ENCODE measurements at regions not wholly inside any gene's neighbourhood (a gene's known extent, or its start where the extent isn't known, plus 50 kb on each side); places are given as distances from the start of the nearest gene placed in this dataset.

DNA sequence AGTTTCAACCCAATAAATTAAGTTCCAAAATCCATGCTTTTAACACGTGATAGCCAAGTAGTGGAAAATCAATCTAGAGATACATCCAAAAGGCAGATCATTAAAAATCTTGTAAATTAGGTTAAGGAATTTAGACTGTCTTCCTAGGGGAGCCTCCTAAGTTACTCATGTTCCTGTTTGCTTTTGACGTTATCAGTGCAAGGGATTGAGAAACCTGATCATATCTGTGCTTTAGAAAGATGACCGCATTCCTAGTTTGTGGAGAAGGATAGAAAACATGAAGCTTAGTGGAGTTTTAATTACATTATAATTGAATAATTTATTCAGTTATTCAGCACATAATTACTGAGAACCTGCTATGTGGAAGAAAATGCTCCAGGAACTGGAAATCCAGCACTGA is 251.0 kb upstream of the ARGLU1 start (continued):
- TF ChIP-seq, protein P1, sequence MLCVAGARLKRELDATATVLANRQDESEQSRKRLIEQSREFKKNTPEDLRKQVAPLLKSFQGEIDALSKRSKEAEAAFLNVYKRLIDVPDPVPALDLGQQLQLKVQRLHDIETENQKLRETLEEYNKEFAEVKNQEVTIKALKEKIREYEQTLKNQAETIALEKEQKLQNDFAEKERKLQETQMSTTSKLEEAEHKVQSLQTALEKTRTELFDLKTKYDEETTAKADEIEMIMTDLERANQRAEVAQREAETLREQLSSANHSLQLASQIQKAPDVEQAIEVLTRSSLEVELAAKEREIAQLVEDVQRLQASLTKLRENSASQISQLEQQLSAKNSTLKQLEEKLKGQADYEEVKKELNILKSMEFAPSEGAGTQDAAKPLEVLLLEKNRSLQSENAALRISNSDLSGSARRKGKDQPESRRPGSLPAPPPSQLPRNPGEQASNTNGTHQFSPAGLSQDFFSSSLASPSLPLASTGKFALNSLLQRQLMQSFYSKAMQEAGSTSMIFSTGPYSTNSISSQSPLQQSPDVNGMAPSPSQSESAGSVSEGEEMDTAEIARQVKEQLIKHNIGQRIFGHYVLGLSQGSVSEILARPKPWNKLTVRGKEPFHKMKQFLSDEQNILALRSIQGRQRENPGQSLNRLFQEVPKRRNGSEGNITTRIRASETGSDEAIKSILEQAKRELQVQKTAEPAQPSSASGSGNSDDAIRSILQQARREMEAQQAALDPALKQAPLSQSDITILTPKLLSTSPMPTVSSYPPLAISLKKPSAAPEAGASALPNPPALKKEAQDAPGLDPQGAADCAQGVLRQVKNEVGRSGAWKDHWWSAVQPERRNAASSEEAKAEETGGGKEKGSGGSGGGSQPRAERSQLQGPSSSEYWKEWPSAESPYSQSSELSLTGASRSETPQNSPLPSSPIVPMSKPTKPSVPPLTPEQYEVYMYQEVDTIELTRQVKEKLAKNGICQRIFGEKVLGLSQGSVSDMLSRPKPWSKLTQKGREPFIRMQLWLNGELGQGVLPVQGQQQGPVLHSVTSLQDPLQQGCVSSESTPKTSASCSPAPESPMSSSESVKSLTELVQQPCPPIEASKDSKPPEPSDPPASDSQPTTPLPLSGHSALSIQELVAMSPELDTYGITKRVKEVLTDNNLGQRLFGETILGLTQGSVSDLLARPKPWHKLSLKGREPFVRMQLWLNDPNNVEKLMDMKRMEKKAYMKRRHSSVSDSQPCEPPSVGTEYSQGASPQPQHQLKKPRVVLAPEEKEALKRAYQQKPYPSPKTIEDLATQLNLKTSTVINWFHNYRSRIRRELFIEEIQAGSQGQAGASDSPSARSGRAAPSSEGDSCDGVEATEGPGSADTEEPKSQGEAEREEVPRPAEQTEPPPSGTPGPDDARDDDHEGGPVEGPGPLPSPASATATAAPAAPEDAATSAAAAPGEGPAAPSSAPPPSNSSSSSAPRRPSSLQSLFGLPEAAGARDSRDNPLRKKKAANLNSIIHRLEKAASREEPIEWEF (CRISPR knock-in tag; IDR thresholded peaks at IDR 0.05): no peak
- no peak for TF ChIP-seq ZNF780A (CRISPR knock-in tag; IDR thresholded peaks at IDR 0.05)
- TF ChIP-seq GTF2E2 (tag; IDR thresholded peaks at IDR 0.05): no peak
- TF ChIP-seq ZNF551 (CRISPR knock-in tag; IDR thresholded peaks at IDR 0.05): no peak

DNA sequence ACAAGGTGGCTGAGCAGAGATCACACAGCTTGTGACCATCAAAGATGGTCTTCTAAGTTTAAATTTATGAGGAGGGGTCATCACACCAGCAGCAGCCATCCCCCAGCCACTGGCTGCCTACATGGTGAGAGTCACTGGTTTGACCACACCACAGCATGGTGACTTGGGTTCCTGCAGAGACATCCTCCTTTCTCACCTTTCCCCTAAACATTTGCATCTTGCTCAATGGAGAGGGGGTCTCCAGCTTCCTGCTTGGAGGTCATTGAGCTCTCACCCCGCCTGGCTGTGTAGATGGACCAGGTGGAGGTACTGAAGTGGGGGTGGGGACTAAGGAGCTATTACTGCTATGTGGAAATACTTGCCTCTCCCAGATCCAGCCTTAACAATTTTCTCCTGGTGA is 247.6 kb upstream of the ARGLU1 start:
- no peaks in the 10 kb centered on the region for H3K4me1 ChIP-seq (replicated peaks in 1 of 2; ENCODE audit: control insufficient read depth in 2 of 2, insufficient read depth in 2 of 2, low read length in 2 of 2)
- CTCF ChIA-PET (ENCODE audit: low intra/inter-chr PET ratio): no interaction called here
- no TSS peak for BruUV-seq (replicated peaks)
- no peaks in the 10 kb centered on the region for H3K9me3 ChIP-seq (replicated peaks; ENCODE audit: control insufficient read depth, insufficient read depth, low read depth, low read length)
- H3K9ac ChIP-seq (ENCODE audit: insufficient read depth in 1 of 2, low read depth in 2 of 2, low read length in 2 of 2): no peak overlapping the region
- POLR2A ChIA-PET: no interaction called here
- H2AFZ ChIP-seq (ENCODE audit: low read depth, low read length): no peak overlapping the region
- H4K20me1 ChIP-seq (replicated peaks; ENCODE audit: control insufficient read depth, insufficient read depth, low read length): no peaks in the 10 kb centered on the region
- FAIRE-seq (no peak), DNase-seq (ENCODE audit: extremely low read depth in 1 of 4, low spot score in 3 of 4) (no peak), ATAC-seq (no peak)
- intact Hi-C loops (cut with micrococcal nuclease) (no loop called here), in situ Hi-C loops (cut with MboI) (no loop called here)
- no peaks in the 10 kb centered on the region for H3K27me3 ChIP-seq (ENCODE audit: control insufficient read depth in 2 of 2, insufficient read depth in 2 of 2, low read length in 2 of 2)
- H3K27ac ChIP-seq (ENCODE audit: extremely low read depth, low read depth, low read length): no peak overlapping the region
- H3K4me3 ChIP-seq: no peak overlapping the region
- 0% methylated on average over 1 of the region's 1 CpG for WGBS (ENCODE audit: insufficient coverage, low coverage, missing lambda C conversion rate)
- no peaks in the 10 kb centered on the region for H3K36me3 ChIP-seq (ENCODE audit: control insufficient read depth, insufficient read depth, low read length)
- H3K79me2 ChIP-seq (ENCODE audit: control insufficient read depth, insufficient read depth, low read length): no peaks in the 10 kb centered on the region
- H3K4me2 ChIP-seq (ENCODE audit: insufficient read depth, low read length): no peak overlapping the region
- H3K9me1 ChIP-seq (ENCODE audit: control insufficient read depth, insufficient read depth, low read length): no peaks in the 10 kb centered on the region
- TF ChIP-seq, protein P2, sequence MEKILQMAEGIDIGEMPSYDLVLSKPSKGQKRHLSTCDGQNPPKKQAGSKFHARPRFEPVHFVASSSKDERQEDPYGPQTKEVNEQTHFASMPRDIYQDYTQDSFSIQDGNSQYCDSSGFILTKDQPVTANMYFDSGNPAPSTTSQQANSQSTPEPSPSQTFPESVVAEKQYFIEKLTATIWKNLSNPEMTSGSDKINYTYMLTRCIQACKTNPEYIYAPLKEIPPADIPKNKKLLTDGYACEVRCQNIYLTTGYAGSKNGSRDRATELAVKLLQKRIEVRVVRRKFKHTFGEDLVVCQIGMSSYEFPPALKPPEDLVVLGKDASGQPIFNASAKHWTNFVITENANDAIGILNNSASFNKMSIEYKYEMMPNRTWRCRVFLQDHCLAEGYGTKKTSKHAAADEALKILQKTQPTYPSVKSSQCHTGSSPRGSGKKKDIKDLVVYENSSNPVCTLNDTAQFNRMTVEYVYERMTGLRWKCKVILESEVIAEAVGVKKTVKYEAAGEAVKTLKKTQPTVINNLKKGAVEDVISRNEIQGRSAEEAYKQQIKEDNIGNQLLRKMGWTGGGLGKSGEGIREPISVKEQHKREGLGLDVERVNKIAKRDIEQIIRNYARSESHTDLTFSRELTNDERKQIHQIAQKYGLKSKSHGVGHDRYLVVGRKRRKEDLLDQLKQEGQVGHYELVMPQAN (IDR thresholded peaks at IDR 0.05; ENCODE audit: borderline replicate concordance): no peak
- TF ChIP-seq SMARCA5 (IDR thresholded peaks at IDR 0.05): no peak
- TF ChIP-seq, protein P3, sequence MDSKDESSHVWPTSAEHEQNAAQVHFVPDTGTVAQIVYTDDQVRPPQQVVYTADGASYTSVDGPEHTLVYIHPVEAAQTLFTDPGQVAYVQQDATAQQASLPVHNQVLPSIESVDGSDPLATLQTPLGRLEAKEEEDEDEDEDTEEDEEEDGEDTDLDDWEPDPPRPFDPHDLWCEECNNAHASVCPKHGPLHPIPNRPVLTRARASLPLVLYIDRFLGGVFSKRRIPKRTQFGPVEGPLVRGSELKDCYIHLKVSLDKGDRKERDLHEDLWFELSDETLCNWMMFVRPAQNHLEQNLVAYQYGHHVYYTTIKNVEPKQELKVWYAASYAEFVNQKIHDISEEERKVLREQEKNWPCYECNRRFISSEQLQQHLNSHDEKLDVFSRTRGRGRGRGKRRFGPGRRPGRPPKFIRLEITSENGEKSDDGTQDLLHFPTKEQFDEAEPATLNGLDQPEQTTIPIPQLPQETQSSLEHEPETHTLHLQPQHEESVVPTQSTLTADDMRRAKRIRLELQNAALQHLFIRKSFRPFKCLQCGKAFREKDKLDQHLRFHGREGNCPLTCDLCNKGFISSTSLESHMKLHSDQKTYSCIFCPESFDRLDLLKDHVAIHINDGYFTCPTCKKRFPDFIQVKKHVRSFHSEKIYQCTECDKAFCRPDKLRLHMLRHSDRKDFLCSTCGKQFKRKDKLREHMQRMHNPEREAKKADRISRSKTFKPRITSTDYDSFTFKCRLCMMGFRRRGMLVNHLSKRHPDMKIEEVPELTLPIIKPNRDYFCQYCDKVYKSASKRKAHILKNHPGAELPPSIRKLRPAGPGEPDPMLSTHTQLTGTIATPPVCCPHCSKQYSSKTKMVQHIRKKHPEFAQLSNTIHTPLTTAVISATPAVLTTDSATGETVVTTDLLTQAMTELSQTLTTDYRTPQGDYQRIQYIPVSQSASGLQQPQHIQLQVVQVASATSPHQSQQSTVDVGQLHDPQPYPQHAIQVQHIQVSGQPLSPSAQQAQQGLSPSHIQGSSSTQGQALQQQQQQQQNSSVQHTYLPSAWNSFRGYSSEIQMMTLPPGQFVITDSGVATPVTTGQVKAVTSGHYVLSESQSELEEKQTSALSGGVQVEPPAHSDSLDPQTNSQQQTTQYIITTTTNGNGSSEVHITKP (IDR thresholded peaks at IDR 0.05; ENCODE audit: partially characterized antibody): no peak
- TF ChIP-seq KLF10 (CRISPR knock-in tag; IDR thresholded peaks at IDR 0.05): no peak
- no peak for TF ChIP-seq TRIM24 (IDR thresholded peaks at IDR 0.05)
- no peak for TF ChIP-seq PHF8 (IDR thresholded peaks at IDR 0.05; ENCODE audit: borderline replicate concordance, low read length)
- TF ChIP-seq ZNF165 (CRISPR knock-in tag; IDR thresholded peaks at IDR 0.05; ENCODE audit: borderline replicate concordance): no peak
- no peak for TF ChIP-seq MCM7 (IDR thresholded peaks at IDR 0.05)
- no peak for TF ChIP-seq KLF13 (tag; IDR thresholded peaks at IDR 0.05; ENCODE audit: borderline replicate concordance, low read depth)

Measured in K562 (cell line).